Activated CD4-positive, alpha-beta T cell treated with anti-CD3 and anti-CD28 coated beads for 36 hours (primary cell): ENCODE measurements at regions not wholly inside any gene's neighbourhood (a gene's known extent, or its start where the extent isn't known, plus 50 kb on each side); places are given as distances from the start of the nearest gene placed in this dataset.
"Not testable (repeated sequence)": the region's sequence is repeated elsewhere in the genome, so short reads cannot be mapped to it uniquely, and the experiment has no call there.

Source experiments
- ATAC-seq: fragments of 200-7000 bp; cut with Tn5 transposase; one replicate; pipeline ENCODE4 v1.10.0; 2021; ENCODE audit warnings: mild to moderate bottlenecking, moderate library complexity
- CTCF ChIA-PET: fragments of 350-600 bp; sonication (Branson Sonifier 250); formaldehyde crosslinking; loops from one replicate; lab custom pipeline; 2021; ENCODE audit warnings: antibody characterized with exemption; lab: Charles Lee
- POLR2A ChIA-PET: fragments of 350-600 bp; sonication (Branson Sonifier 250); formaldehyde crosslinking; loops from one replicate; lab custom pipeline; 2021; ENCODE audit warnings: antibody characterized with exemption, inconsistent platforms; lab: Charles Lee
- DNase-seq: peaks from one replicate; pipeline ENCODE4 v3.0.0-alpha.2; 2020
- H3K27ac Mint-ChIP-seq: one replicate; pipeline ENCODE4 v1.8.0; 2021; ENCODE audit warnings: mixed read lengths
- H3K27me3 Mint-ChIP-seq: one replicate; pipeline ENCODE4 v1.8.0; 2021; ENCODE audit warnings: mixed read lengths
- H3K36me3 Mint-ChIP-seq: one replicate; pipeline ENCODE4 v1.8.0; 2021; ENCODE audit warnings: low read depth, mixed read lengths
- H3K4me1 Mint-ChIP-seq: one replicate; pipeline ENCODE4 v1.8.0; 2021; ENCODE audit warnings: mixed read lengths
- H3K4me3 Mint-ChIP-seq: one replicate; pipeline ENCODE4 v1.8.0; 2021; ENCODE audit warnings: mild to moderate bottlenecking, moderate library complexity, mixed read lengths
- H3K9me3 Mint-ChIP-seq: one replicate; pipeline ENCODE4 v1.8.0; 2021; ENCODE audit warnings: low read depth, mixed read lengths
- intact Hi-C, 2 experiments: fragments of 100-400 bp; cut with DNase I in 1 of 2; cut with micrococcal nuclease in 1 of 2; formaldehyde crosslinking; loops; one replicate each; pipeline versions ENCODE4 v1.14.2 to v1.15.1; 2022 to 2024; cut with DNase I, micrococcal nuclease

- Mint-ChIP-seq H3K36me3 (no peaks in the 10 kb centered on the region), H3K4me3 (no peak overlapping the region), H3K9me3 (no peaks in the 10 kb centered on the region), H3K4me1 (no peaks in the 10 kb centered on the region), H3K27ac (no peak overlapping the region), H3K27me3 (peaks cover 16% of the 10 kb centered on the region)
- ATAC-seq (no peak), DNase-seq (no peak)
- intact Hi-C loops, result no loop called here
- CTCF ChIA-PET, result no interaction called here
- POLR2A ChIA-PET, result no interaction called here
Measured at GRCh38 chr13:59371229-59371628, 792.5 kb downstream of the DIAPH3 start.

DNA sequence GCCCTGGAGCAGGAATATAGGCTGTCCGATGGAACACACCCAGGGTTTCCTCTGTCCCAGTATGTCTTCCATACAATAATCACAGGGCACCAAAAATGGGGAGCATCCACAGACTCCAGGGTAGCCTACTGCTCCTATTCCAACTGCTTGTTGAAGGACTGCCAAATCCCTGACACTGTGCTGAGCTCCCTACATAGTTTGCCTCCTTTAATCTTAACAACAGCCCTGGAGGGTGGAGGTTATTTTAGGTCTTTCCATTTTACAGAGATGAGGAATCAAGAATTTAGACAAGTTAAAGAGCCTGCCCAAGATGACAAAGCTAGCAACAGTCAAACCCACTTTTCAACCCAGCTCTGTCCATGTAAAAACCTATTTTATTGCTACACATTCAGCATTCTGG, 790.4 kb downstream of the DIAPH3 start:
- Mint-ChIP-seq H3K27me3 (peaks cover 16% of the 10 kb centered on the region), H3K9me3 (peaks cover 2% of the 10 kb centered on the region), H3K27ac (no peak overlapping the region), H3K36me3 (no peaks in the 10 kb centered on the region), H3K4me1 (no peaks in the 10 kb centered on the region), H3K4me3 (no peak overlapping the region)
- CTCF ChIA-PET, result interaction anchor here (1.4 kb wide), 1 partner anchor 18 kb away, joined by 5 read pairs; no protein-coding TSS in a partner anchor
- POLR2A ChIA-PET, result no interaction called here
- intact Hi-C loops, result no loop called here
- DNase-seq (no peak), ATAC-seq (no peak)

- ChIA-PET POLR2A (no interaction called here), CTCF (interaction anchor here (0.7 kb wide), 1 partner anchor 14 kb away, joined by 3 read pairs; no protein-coding TSS in a partner anchor)
- DNase-seq, result no peak
- Mint-ChIP-seq H3K27me3 (peaks cover 9% of the 10 kb centered on the region), H3K9me3 (peaks cover 4% of the 10 kb centered on the region), H3K4me1 (no peaks in the 10 kb centered on the region), H3K4me3 (no peak overlapping the region), H3K27ac (no peak overlapping the region), H3K36me3 (no peaks in the 10 kb centered on the region)
- no peak for ATAC-seq
- intact Hi-C loops, result no loop called here
Measured at GRCh38 chr13:59374691-59375090, 789.0 kb downstream of the DIAPH3 start.

GRCh38 chr13:59384154-59384553, 779.6 kb downstream of the DIAPH3 start:
- intact Hi-C loops, result no loop called here
- Mint-ChIP-seq H3K27ac (no peak overlapping the region), H3K4me3 (no peak overlapping the region), H3K4me1 (no peaks in the 10 kb centered on the region), H3K27me3 (peaks cover 7% of the 10 kb centered on the region), H3K36me3 (peaks cover 2% of the 10 kb centered on the region), H3K9me3 (peaks cover 11% of the 10 kb centered on the region)
- ChIA-PET POLR2A (no interaction called here), CTCF (no interaction called here)
- DNase-seq (no peak), ATAC-seq (no peak)

- H3K4me1 Mint-ChIP-seq, result no peaks in the 10 kb centered on the region
- ATAC-seq, result peak; percentile 96
Measured at GRCh38 chr13:59391696-59392095, 772.0 kb downstream of the DIAPH3 start.

DNA sequence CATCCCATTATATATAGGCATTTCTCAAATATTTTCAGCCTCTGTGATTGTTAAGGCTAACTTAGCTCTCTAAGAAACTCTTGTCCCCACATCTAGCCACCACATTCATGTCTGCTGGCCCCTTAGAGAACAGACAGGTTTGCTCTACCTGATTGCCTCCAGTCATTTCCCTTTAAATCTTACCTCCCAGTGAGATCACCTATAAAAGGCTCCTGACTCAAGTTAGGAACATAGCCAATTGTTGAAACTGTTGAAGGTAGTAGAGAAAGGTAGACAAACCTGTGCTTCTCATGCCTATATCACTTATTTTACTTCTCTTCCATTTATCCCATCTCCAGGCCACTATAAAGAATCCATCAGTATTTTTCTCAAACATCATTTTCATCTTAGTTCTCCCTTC, 771.4 kb downstream of the DIAPH3 start:
- DNase-seq, result no peak
- POLR2A ChIA-PET, result no interaction called here
- H3K9me3 Mint-ChIP-seq, result peaks cover 2% of the 10 kb centered on the region
- intact Hi-C loops, result loop anchor here (5.0 to 10.0 kb wide), 3 partner anchors 772 to 1040 kb away; partner anchors contain the start of gene DIAPH3 (in 1 of the 2)
- CTCF ChIA-PET, result interaction anchor here (0.6 to 1.7 kb wide), 13 partner anchors 9 to 941 kb away, joined by 3 to 16 read pairs (median 4); no protein-coding TSS in a partner anchor
- ATAC-seq, result no peak
- H3K4me3 Mint-ChIP-seq, result no peak overlapping the region
- H3K27me3 Mint-ChIP-seq, result no peaks in the 10 kb centered on the region
- no peaks in the 10 kb centered on the region for H3K4me1 Mint-ChIP-seq
- H3K36me3 Mint-ChIP-seq, result no peaks in the 10 kb centered on the region
- no peak overlapping the region for H3K27ac Mint-ChIP-seq

More at GRCh38 chr13:59391696-59392095, 772.0 kb downstream of the DIAPH3 start:
- ChIA-PET CTCF (interaction anchor here (0.6 to 2.0 kb wide), 15 partner anchors 9 to 942 kb away, joined by 3 to 16 read pairs (median 4); no protein-coding TSS in a partner anchor), POLR2A (no interaction called here)
- Mint-ChIP-seq H3K9me3 (peaks cover 6% of the 10 kb centered on the region), H3K36me3 (no peaks in the 10 kb centered on the region), H3K27ac (no peak overlapping the region), H3K27me3 (peaks cover 2% of the 10 kb centered on the region), H3K4me3 (no peak overlapping the region)
- peak; percentile 68 for DNase-seq
- intact Hi-C loops, result loop anchor here (1.0 to 10.0 kb wide), 6 partner anchors 287 to 1041 kb away; partner anchors contain the start of gene DIAPH3 (in 1 of the 2)

GRCh38 chr13:59394496-59394895, 769.2 kb downstream of the DIAPH3 start:
- no peaks in the 10 kb centered on the region for H3K4me1 Mint-ChIP-seq
- H3K27ac Mint-ChIP-seq, result no peak overlapping the region
- ChIA-PET CTCF (interaction anchor here (0.9 to 2.0 kb wide), 3 partner anchors 10 to 29 kb away, joined by 3 to 4 read pairs (median 4); no protein-coding TSS in a partner anchor), POLR2A (no interaction called here)
- no peaks in the 10 kb centered on the region for H3K27me3 Mint-ChIP-seq
- intact Hi-C loops, result loop anchor here (5.0 to 10.0 kb wide), 3 partner anchors 770 to 1038 kb away; partner anchors contain the start of gene DIAPH3 (in 1 of the 2)
- H3K9me3 Mint-ChIP-seq, result no peaks in the 10 kb centered on the region
- H3K36me3 Mint-ChIP-seq, result no peaks in the 10 kb centered on the region
- no peak for ATAC-seq
- H3K4me3 Mint-ChIP-seq, result no peak overlapping the region
- no peak for DNase-seq

DNA sequence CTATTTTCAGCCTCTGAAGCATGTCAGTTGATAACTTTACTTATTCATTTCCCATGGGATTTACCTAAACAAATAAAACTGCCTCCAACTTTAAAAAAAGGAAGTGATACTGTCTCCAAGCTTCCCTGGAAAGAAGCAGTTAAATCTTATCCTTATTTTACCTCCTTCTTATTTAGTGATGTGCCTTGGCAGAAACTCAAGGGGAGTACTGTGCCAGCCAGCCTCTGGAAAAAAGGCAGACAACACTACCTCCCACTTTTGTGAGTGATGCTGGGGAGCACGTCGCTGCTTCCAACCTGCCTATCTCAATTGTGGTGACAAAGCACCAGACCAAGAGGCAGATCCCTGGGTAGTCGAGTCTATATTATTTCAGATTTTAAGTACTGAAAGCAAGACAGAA, 765.6 kb downstream of the DIAPH3 start:
- no peak for ATAC-seq
- no peaks in the 10 kb centered on the region for H3K4me1 Mint-ChIP-seq
- no peak overlapping the region for H3K4me3 Mint-ChIP-seq
- H3K9me3 Mint-ChIP-seq, result no peaks in the 10 kb centered on the region
- ChIA-PET POLR2A (no interaction called here), CTCF (no interaction called here)
- no peaks in the 10 kb centered on the region for H3K27me3 Mint-ChIP-seq
- no peak overlapping the region for H3K27ac Mint-ChIP-seq
- no peaks in the 10 kb centered on the region for H3K36me3 Mint-ChIP-seq
- intact Hi-C loops, result loop anchor here in 1 of 2 experiments (10.0 kb wide), 1 partner anchor 767 kb away; the partner anchor contains the start of gene DIAPH3
- DNase-seq, result no peak

DNA sequence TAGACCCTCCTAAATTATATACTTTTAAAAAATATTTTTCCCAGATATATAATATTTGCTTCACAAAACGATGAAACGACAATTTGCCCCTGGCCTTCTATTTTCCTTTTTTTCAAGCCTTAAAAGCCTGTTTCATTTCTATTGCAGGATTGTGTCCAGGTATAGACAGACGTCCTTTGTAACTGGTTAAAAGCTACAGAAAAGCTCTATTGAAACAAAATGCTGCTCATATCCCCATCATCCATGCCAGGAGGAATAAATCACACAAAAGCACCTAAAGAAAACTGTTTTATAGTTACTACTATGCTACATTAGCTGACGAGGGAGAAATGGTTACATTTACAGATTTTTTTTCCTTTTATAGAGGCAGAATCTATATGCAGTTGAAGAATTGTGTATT, 765.1 kb downstream of the DIAPH3 start:
- CTCF ChIA-PET, result interaction anchor here (0.9 kb wide), 1 partner anchor 33 kb away, joined by 3 read pairs; no protein-coding TSS in a partner anchor
- DNase-seq (no peak), ATAC-seq (no peak)
- Mint-ChIP-seq H3K9me3 (no peaks in the 10 kb centered on the region), H3K4me1 (no peaks in the 10 kb centered on the region), H3K27me3 (no peaks in the 10 kb centered on the region), H3K36me3 (no peaks in the 10 kb centered on the region), H3K27ac (no peak overlapping the region), H3K4me3 (no peak overlapping the region)
- intact Hi-C loops, result loop anchor here in 1 of 2 experiments (10.0 kb wide), 1 partner anchor 766 kb away; the partner anchor contains the start of gene DIAPH3
- POLR2A ChIA-PET, result no interaction called here

GRCh38 chr13:59399513-59399912, 764.2 kb downstream of the DIAPH3 start:
- intact Hi-C loops, result loop anchor here in 1 of 2 experiments (10.0 kb wide), 1 partner anchor 765 kb away; the partner anchor contains the start of gene DIAPH3
- DNase-seq (no peak), ATAC-seq (no peak)
- ChIA-PET CTCF (interaction anchor here (0.9 kb wide), 1 partner anchor 33 kb away, joined by 3 read pairs; no protein-coding TSS in a partner anchor), POLR2A (no interaction called here)
- Mint-ChIP-seq H3K9me3 (no peaks in the 10 kb centered on the region), H3K4me3 (no peak overlapping the region), H3K27ac (no peak overlapping the region), H3K27me3 (no peaks in the 10 kb centered on the region), H3K36me3 (no peaks in the 10 kb centered on the region), H3K4me1 (no peaks in the 10 kb centered on the region)

- no peak for ATAC-seq
- intact Hi-C loops, result no loop called here
- ChIA-PET CTCF (interaction anchor here (0.6 to 1.7 kb wide), 4 partner anchors 11 to 329 kb away, joined by 3 to 5 read pairs (median 4); no protein-coding TSS in a partner anchor), POLR2A (no interaction called here)
- no peaks in the 10 kb centered on the region for H3K36me3 Mint-ChIP-seq
- H3K27me3 Mint-ChIP-seq, result no peaks in the 10 kb centered on the region
- H3K9me3 Mint-ChIP-seq, result peaks cover 10% of the 10 kb centered on the region
- no peak overlapping the region for H3K4me3 Mint-ChIP-seq
- H3K27ac Mint-ChIP-seq, result no peak overlapping the region
- H3K4me1 Mint-ChIP-seq, result peaks cover 13% of the 10 kb centered on the region
- DNase-seq, result no peak
Measured at GRCh38 chr13:59404331-59404730, 759.4 kb downstream of the DIAPH3 start.

DNA sequence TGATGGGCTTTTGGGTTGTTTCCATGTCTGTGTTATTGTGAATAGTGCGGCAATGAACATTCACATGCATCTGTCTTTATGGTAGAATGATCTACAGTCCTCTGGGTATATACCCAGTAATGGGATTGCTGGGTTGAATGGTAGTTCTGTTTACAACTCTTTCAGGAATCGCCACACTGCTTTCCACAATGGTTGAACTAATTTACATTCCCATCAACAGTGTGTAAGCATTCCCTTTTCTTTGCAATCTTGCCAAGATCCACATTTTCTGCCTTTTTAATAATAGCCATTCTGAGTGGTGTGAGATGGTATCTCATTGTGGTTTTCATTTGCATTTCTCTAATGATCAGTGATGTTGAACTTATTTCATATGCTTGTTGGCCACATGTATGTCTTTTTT, 756.5 kb downstream of the DIAPH3 start:
- H3K9me3 Mint-ChIP-seq, ATAC-seq, POLR2A ChIA-PET, CTCF ChIA-PET, H3K4me3 Mint-ChIP-seq, DNase-seq, H3K27ac Mint-ChIP-seq, H3K27me3 Mint-ChIP-seq, intact Hi-C loops, H3K36me3 Mint-ChIP-seq: not testable (repeated sequence)
- peaks cover 13% of the 10 kb centered on the region for H3K4me1 Mint-ChIP-seq
